ENCODE measurements at regions not wholly inside any gene's neighbourhood (a gene's known extent, or its start where the extent isn't known, plus 50 kb on each side); places are given as distances from the start of the nearest gene placed in this dataset.

GRCh38 chr7:25636871-25637283 is 408.6 kb upstream of the NPVF start:
- 8% methylated on average over 4 of the region's 4 CpGs for WGBS (ENCODE audit: missing lambda C conversion rate)
- FAIRE-seq (no peak), ATAC-seq (no peak), DNase-seq (ENCODE audit: low read depth in 1 of 2, low spot score in 1 of 2) (no peak)
- H3K4me3 ChIP-seq = no peak overlapping the region
- H3K9me3 ChIP-seq = no peaks in the 10 kb centered on the region
- no peak overlapping the region for H3K4me2 ChIP-seq
- CTCF ChIA-PET = no interaction called here
- H3K27ac ChIP-seq = no peak overlapping the region
- no peak for TF ChIP-seq EP300 (IDR thresholded peaks at IDR 0.05)
- no peak for TF ChIP-seq MAX (IDR thresholded peaks at IDR 0.05)
- no peak for TF ChIP-seq HOXA7 (CRISPR knock-in tag; IDR thresholded peaks at IDR 0.05)
- no peak for TF ChIP-seq MAFK (IDR thresholded peaks at IDR 0.05; ENCODE audit: partially characterized antibody)
- TF ChIP-seq BHLHE40 (IDR thresholded peaks at IDR 0.05; ENCODE audit: low read depth, low read length) = no peak
- no peaks in the 10 kb centered on the region for H3K4me1 ChIP-seq
- POLR2A ChIA-PET = no interaction called here

GRCh38 chr7:25638068-25638467 is 409.8 kb upstream of the NPVF start:
- no peak for TF ChIP-seq PHF8 (IDR thresholded peaks at IDR 0.05; ENCODE audit: borderline replicate concordance, low read depth)
- no peak for TF ChIP-seq FOSL2 (IDR thresholded peaks at IDR 0.05)
- TF ChIP-seq FOSL2 (CRISPR knock-in tag; IDR thresholded peaks at IDR 0.05) = no peak
- TF ChIP-seq HES2 (IDR thresholded peaks at IDR 0.05) = no peak
- no peak for TF ChIP-seq TFCP2L1 (CRISPR knock-in tag; IDR thresholded peaks at IDR 0.05)
- TF ChIP-seq RNF2 (IDR thresholded peaks at IDR 0.05; ENCODE audit: borderline replicate concordance, low read depth) = no peak
- no peak for TF ChIP-seq RARB (CRISPR knock-in tag; IDR thresholded peaks at IDR 0.05)
- no peak for TF ChIP-seq FOSB (CRISPR knock-in tag; IDR thresholded peaks at IDR 0.05)
- TF ChIP-seq HOXA7 (CRISPR knock-in tag; IDR thresholded peaks at IDR 0.05) = no peak
- TF ChIP-seq EP300 (IDR thresholded peaks at IDR 0.05) = no peak
- TF ChIP-seq GATA3 (IDR thresholded peaks at IDR 0.05; ENCODE audit: borderline replicate concordance) = no peak
- TF ChIP-seq HOXB5 (CRISPR knock-in tag; IDR thresholded peaks at IDR 0.05) = no peak
- no peak for TF ChIP-seq CEBPB (IDR thresholded peaks at IDR 0.05)
- no peak for TF ChIP-seq RFX5 (IDR thresholded peaks at IDR 0.05)
- TF ChIP-seq SMC3 (IDR thresholded peaks at IDR 0.05) = no peak
- TF ChIP-seq MAZ (IDR thresholded peaks at IDR 0.05; ENCODE audit: borderline replicate concordance, low read depth, low read length) = no peak
- ChIA-PET CTCF (no interaction called here), POLR2A (no interaction called here)
- DNase-seq (ENCODE audit: low read depth in 1 of 2, low spot score in 1 of 2) (no peak), FAIRE-seq (no peak), ATAC-seq (no peak)
- no peak overlapping the region for H3K27ac ChIP-seq
- no peak overlapping the region for H3K4me2 ChIP-seq
- H3K4me3 ChIP-seq = no peak overlapping the region
- H3K4me1 ChIP-seq = no peaks in the 10 kb centered on the region
- H3K9me3 ChIP-seq = no peaks in the 10 kb centered on the region

- TF ChIP-seq KDM1A (IDR thresholded peaks at IDR 0.05; ENCODE audit: low read depth) (no peak), SREBF2 (IDR thresholded peaks at IDR 0.05) (no peak), JUNB (IDR thresholded peaks at IDR 0.05) (no peak), EP300 (IDR thresholded peaks at IDR 0.05) (no peak), BCL3 (IDR thresholded peaks at IDR 0.05) (no peak), MYC (IDR thresholded peaks at IDR 0.05; ENCODE audit: borderline replicate concordance, low read length) (no peak), ZFP36 (IDR thresholded peaks at IDR 0.05; ENCODE audit: borderline replicate concordance, partially characterized antibody) (no peak), FOXS1 (CRISPR knock-in tag; IDR thresholded peaks at IDR 0.05) (no peak), HES2 (IDR thresholded peaks at IDR 0.05) (no peak), MAX (IDR thresholded peaks at IDR 0.05) (no peak), HOXB13 (CRISPR knock-in tag; IDR thresholded peaks at IDR 0.05; ENCODE audit: low read depth) (no peak), ZC3H11A (IDR thresholded peaks at IDR 0.05) (no peak), HMGXB4 (CRISPR knock-in tag; IDR thresholded peaks at IDR 0.05; ENCODE audit: borderline replicate concordance) (no peak), CHD4 (IDR thresholded peaks at IDR 0.05; ENCODE audit: borderline replicate concordance) (no peak), BHLHE40 (IDR thresholded peaks at IDR 0.05; ENCODE audit: low read depth, low read length) (no peak), MAFK (IDR thresholded peaks at IDR 0.05; ENCODE audit: partially characterized antibody) (no peak), TFCP2L1 (CRISPR knock-in tag; IDR thresholded peaks at IDR 0.05) (no peak), EHMT2 (IDR thresholded peaks at IDR 0.05; ENCODE audit: low read depth) (no peak)
- Histone ChIP-seq H3K4me2 (no peak overlapping the region), H3K27ac (no peak overlapping the region), H3K4me3 (no peak overlapping the region), H3K4me1 (no peaks in the 10 kb centered on the region), H3K9me3 (no peaks in the 10 kb centered on the region)
- WGBS (ENCODE audit: missing lambda C conversion rate) = 5% methylated on average over 7 of the region's 7 CpGs
- FAIRE-seq (no peak), ATAC-seq (no peak), DNase-seq (ENCODE audit: low read depth in 1 of 2, low spot score in 1 of 2) (no peak)
- POLR2A ChIA-PET = no interaction called here
- CTCF ChIA-PET = no interaction called here
These were observed 410.4 kb upstream of the NPVF start for GRCh38 chr7:25638590-25639244.

All from A549 (cell line).